Stimulated activated CD8-positive, alpha-beta memory T cell treated with anti-CD3 and anti-CD28 coated beads, Interleukin-2, amount 100 ng/mL, for 48 hours (primary cell): ENCODE measurements at regions not wholly inside any gene's neighbourhood (a gene's known extent, or its start where the extent isn't known, plus 50 kb on each side); places are given as distances from the start of the nearest gene placed in this dataset.

Experiments
- DNase-seq, 2 donors: peaks; one replicate each; pipeline ENCODE4 v3.0.0-alpha.2; 2020; ENCODE audit warnings: low read depth in 2 of 2

- no peak for DNase-seq
Measured at GRCh38 chr14:62006116-62006731, 244.0 kb downstream of the SNAPC1 start.

GRCh38 chr14:62015243-62015642 lies 253.0 kb downstream of the SNAPC1 start:
- no peak for DNase-seq

DNA sequence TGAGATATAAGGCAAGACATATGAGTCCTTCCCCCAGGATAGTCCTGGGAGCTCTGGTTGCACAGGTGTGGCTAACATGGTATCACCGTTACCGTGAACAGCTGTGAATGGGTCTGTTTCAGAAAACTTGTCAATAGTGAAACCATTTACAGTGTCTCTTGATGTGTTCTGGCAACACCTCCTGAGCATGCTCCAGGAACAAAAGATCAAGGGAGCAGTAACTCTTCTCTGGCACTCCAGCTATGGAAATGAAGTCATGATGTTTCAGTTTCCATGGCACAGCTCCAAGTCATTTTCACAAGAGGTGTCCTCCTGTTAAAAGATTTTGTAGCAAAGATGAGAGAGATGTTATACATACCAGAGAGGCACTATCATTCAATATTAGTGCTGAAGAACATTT lies 253.7 kb downstream of the SNAPC1 start:
- DNase-seq, result no peak

- DNase-seq, result no peak
Measured at GRCh38 chr14:62017651-62018230, 255.5 kb downstream of the SNAPC1 start.

DNA sequence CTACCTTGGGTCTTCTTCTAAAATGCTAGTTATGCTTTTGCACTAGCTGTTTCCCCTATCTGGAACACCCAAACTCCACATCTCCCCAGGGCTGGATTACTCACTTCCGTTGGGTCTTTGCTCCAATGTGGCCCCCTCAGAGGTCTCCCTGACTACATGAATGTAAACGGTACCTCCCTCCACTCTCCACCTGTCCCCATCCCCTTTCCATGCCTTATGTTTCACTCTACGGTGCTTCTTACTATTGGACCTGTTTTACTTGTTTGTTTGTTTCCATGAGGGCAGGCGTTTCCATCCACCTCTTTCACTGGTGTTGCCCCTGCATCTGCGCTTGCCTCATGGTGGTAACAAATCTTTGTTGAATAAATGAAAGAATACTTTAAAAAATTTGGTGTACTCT lies 256.4 kb downstream of the SNAPC1 start:
- DNase-seq, result no peak

- no peak for DNase-seq
Measured at GRCh38 chr14:62027958-62028357, 265.7 kb downstream of the SNAPC1 start.

DNA sequence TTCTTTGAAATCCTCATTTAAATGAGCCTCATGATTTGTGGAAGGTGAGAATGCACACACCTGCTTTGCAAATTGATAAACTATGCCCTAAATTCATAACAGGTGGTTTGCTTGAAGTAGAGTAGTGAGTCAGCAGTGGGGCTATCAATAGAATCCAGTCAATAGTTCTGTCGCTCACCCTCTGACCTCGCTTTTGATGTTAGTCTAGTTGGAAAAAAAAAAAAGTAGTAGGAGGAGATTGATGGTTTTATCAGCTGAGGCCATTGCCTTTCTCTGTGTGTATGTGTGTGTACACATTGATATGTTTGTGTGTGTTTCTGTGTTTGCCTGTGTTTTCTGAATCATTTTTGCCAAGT lies 267.3 kb downstream of the SNAPC1 start:
- DNase-seq, result no peak

DNA sequence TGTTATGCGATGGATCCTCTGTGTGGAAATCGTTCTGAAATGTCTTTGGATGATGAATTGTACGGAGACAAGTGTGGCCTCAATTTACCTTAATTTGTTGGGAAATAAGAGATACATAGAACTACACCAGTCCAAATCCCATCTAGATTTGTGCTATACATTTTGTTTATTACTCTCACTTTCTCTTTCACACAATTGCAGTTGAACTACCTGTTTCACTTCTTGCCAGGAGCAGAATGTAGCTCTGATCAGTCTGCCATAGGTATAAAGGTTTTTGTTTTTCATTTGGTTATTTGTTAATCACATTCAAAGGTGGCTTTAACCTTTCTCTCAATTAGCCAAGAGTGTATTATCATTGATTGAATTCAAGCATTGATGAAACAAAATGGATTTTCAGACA lies 268.2 kb downstream of the SNAPC1 start:
- DNase-seq, result no peak

GRCh38 chr14:62031504-62031903 lies 269.3 kb downstream of the SNAPC1 start:
- no peak for DNase-seq

DNA sequence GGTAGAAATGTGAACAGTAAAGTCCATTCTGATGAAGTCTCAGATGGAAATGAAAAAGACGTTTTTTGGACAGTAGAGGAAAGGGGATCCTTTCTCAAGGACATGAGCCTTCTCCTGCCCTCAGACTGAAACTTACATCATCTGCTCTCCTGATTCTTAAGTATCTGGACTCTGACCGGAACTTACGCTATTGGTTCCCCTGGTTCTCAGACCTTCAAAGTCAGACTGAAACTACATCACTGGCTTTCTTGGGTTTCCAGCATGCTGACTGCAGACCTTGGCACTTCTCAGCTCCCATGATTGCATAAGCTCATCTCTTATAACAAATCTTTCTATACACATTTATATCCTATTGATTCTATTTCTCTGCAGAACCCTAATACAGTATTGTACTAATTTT lies 291.0 kb downstream of the SNAPC1 start:
- DNase-seq, result no peak

DNA sequence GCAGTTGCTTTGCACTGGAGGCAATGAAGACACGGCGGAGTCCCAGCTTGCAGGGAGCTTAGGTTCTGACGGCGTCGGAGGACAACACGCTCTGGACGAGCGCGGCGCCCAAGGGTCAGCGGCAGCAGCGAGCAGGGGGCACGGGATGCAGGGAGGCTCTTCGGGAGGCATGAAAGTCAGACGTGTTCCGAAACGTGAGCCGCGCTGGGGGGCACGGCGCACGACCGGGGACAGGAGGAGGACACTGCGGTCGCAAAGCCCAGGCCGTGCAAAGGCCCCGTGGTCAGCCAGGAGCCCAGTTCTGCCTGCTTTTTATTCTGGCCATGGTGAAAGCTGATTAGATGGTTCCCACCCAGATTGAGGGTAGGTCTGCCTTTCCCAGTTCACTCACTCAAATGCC lies 294.6 kb downstream of the SNAPC1 start:
- no peak for DNase-seq

DNA sequence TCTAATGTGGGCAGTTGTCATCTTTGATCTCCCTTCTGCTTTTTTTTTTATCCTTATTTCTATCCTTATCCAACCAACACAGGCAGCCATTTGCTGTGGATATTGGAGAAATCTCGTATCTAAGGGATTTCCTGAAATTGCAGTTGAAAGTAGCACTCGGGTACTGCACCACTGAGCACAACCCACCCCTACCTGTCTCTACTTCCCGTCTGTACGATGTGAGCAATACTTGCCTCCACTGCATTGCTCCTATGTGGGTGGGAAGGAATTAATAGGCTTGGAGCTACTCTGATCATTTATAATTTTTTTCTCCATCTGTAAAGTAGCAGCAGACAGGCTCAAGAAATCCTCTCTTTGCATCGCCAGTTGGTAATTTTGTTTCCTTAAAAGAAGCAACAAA lies 300.4 kb downstream of the SNAPC1 start:
- no peak for DNase-seq

- no peak for DNase-seq
Measured at GRCh38 chr14:62064751-62065323, 302.6 kb downstream of the SNAPC1 start.

- no peak for DNase-seq
Measured at GRCh38 chr14:62066304-62066703, 304.1 kb downstream of the SNAPC1 start.

DNA sequence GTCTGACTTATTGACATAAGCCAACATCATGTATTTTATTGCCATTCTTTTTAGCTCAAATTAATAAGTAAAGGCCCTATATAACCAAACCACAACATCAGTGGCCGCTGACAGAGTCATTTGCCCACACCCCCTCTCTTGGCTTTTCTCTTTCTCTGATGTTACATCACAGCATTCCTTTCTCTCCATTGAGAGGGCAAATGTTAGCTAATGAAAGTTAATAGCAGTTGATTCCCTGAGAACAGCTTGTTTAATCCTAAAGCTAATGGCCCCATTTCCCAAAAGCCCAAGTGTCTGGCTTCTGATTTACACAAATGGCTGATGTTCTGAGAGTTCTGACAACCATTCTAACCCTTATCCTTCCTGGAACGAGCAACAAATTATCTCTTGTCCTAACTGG lies 308.8 kb downstream of the SNAPC1 start:
- no peak for DNase-seq

DNA sequence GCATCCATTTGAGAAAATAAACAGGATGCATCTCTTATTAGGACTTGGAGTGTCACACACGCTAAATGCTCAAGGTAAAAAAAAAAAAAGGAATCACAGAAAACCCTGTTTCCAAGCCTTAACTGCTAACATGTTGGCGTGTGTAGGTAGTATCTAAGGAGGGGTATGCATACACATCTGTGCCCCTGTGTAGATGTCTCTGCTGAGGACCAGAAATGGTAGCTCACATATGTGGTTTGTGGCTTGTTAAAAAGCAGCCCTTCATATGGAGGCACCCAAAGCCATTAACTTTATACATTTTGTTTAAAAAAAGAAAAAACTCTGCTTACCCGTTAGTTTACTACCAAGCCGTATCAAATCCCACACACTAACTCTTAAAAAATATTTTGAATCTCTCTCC lies 314.1 kb downstream of the SNAPC1 start:
- DNase-seq, result no peak

DNA sequence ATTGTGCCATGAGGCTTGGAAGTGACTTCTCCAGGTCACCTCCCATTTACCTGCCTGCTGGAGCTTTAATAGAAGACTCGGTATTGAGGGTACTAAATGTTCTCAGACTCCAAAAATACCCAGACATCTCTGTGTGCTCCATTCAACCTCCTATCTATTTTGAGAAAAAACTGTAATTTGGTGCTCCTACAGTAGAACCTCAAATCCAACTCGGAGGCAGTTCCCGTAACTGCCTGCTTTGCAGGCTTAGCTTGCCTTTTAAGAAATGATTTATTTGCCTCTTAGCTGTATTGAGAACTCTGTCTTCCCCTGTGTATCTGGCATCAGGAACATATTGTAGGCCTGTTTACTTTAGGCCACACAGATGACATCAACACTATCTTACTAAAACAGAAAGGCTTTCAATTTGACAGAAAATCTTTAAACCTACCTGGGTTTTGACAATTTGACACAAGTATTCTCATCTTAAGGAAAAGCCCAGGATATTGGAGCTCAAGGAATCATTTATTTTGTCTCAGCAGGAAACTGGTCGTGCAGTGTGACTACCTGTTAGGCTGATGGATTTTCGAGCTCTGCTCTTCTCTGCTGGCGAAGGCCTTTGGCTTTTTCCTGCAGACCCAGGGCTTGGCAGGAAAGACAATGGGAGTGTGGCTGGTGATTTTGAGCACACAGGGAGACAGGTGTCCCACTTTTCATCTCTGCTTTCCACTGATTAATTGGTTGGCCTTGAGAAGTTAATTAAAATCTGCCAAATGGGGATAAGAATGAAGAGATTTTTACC lies 314.8 kb downstream of the SNAPC1 start:
- no peak for DNase-seq

DNA sequence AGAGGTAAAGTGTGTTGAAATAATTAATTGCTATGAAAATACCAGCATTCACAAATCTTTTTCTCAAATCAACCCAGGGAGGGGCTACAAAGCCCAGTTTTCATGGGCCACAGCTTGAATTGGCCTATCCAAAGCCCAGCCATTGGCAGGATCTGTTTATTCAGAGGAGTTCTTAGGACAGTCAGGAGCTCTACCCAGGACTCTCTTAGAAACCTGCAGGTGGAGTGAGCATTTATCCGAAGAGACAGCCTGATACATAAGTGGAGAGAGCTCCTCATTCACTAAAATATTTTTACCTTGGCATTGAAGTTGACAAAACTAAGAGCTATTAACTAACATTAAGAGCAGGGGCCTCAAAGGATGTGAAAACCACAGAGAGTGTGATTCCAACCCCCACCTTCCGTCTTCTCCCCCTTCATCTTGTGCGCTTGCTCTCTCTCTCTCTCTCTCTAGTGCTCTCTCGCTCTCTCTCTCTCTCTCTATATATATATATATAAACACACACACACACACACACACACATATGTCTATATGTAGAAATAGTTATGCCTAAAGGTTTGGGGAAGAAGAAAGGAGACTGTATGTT lies 315.5 kb downstream of the SNAPC1 start:
- DNase-seq, result no peak

GRCh38 chr14:62079038-62079437 lies 316.8 kb downstream of the SNAPC1 start:
- no peak for DNase-seq

DNA sequence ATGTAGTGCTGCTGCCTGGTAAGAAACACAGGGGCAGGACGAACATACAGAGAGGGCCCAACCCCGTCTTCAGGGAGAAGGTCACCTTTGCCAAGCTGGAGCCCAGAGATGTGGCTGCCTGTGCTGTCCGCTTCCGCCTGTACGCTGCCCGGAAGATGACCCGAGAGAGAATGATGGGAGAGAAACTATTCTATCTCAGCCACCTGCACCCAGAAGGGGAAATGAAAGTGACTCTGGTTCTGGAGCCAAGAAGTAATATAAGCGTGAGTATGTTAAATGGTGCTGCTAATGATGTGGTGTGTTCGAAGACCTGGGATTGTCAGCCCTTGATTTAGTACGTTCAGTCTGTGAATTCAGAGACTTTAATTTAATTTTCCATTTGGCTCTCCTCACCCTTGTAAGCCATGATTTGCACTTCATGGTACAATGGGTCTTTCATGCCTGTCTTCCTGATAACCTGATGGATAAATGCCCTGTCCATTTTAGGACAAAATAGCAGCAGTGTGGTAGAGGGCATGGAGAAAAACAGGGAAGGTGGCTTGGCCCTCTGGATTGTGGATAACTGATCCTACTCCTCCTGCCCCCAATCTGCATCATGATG lies 318.9 kb downstream of the SNAPC1 start:
- no peak for DNase-seq

- no peak for DNase-seq
Measured at GRCh38 chr14:62081951-62082350, 319.7 kb downstream of the SNAPC1 start.

GRCh38 chr14:62082779-62083178 lies 320.6 kb downstream of the SNAPC1 start:
- DNase-seq, result no peak
